ENCODE measurements at regions not wholly inside any gene's neighbourhood (a gene's known extent, or its start where the extent isn't known, plus 50 kb on each side); places are given as distances from the start of the nearest gene placed in this dataset.

GRCh38 chr5:82591021-82591515 lies 312.9 kb upstream of the RPS23 start:
- FAIRE-seq (no peak), DNase-seq (ENCODE audit: low read depth, low spot score) (no peak), ATAC-seq (no peak)
- RAD21 ChIA-PET (ENCODE audit: unreplicated experiment) = no interaction called here
- Histone ChIP-seq H3K27ac (ENCODE audit: control insufficient read depth, insufficient read depth) (no peak overlapping the region), H3K36me3 (ENCODE audit: control insufficient read depth in 2 of 2, insufficient read depth in 2 of 2, low read length in 1 of 2) (no peaks in the 10 kb centered on the region), H4K20me1 (ENCODE audit: control insufficient read depth, insufficient read depth) (no peaks in the 10 kb centered on the region), H3K4me1 (ENCODE audit: control insufficient read depth, insufficient read depth, low read length) (no peaks in the 10 kb centered on the region), H3K9me3 (replicated peaks; ENCODE audit: control insufficient read depth, insufficient read depth, low read length) (no peaks in the 10 kb centered on the region), H3K4me3 (no peak overlapping the region), H3K4me2 (ENCODE audit: control insufficient read depth, insufficient read depth) (no peak overlapping the region), H3K79me2 (ENCODE audit: control insufficient read depth, insufficient read depth, low read length) (no peaks in the 10 kb centered on the region), H3K9ac (ENCODE audit: control insufficient read depth, insufficient read depth, low read length) (no peak overlapping the region), H3K27me3 (replicated peaks in 1 of 2; ENCODE audit: control insufficient read depth in 2 of 2, insufficient read depth in 2 of 2, low read length in 1 of 2) (no peaks in the 10 kb centered on the region), H2AFZ (ENCODE audit: control insufficient read depth, low read depth, low read length) (no peak overlapping the region)
- CTCF ChIA-PET = interaction anchor here (1.0 to 1.9 kb wide), 2 partner anchors 14 to 240 kb away, joined by 4 to 7 read pairs; no protein-coding TSS in a partner anchor
- SMC1A ChIA-PET (ENCODE audit: uncharacterized antibody, unreplicated experiment) = interaction anchor here (0.9 to 1.2 kb wide), 2 partner anchors 11 to 16 kb away, joined by 3 read pairs; no protein-coding TSS in a partner anchor
- in situ Hi-C loops (cut with MboI) = no loop called here
- intact Hi-C loops (cut with micrococcal nuclease; ENCODE audit: unreplicated experiment) = no loop called here
- POLR2A ChIA-PET = no interaction called here
- no TSS peak for BruUV-seq (replicated peaks)
- TF ChIP-seq E2F4 (IDR thresholded peaks at IDR 0.05; ENCODE audit: low read depth, low read length) (no peak), ESRRA (IDR thresholded peaks at IDR 0.05; ENCODE audit: low read length) (no peak), RELA (IDR thresholded peaks at IDR 0.05; ENCODE audit: borderline replicate concordance, partially characterized antibody) (no peak), YY1 (IDR thresholded peaks at IDR 0.05; ENCODE audit: low read depth, low read length) (no peak), EGR1 (IDR thresholded peaks at IDR 0.05; ENCODE audit: borderline replicate concordance in 1 of 2, low read depth in 2 of 2, low read length in 2 of 2) (no peak), HSF1 (IDR thresholded peaks at IDR 0.05; ENCODE audit: low read depth, low read length) (no peak), ZBED1 (IDR thresholded peaks at IDR 0.05; ENCODE audit: borderline replicate concordance) (no peak)
- TF ChIP-seq, protein P1, sequence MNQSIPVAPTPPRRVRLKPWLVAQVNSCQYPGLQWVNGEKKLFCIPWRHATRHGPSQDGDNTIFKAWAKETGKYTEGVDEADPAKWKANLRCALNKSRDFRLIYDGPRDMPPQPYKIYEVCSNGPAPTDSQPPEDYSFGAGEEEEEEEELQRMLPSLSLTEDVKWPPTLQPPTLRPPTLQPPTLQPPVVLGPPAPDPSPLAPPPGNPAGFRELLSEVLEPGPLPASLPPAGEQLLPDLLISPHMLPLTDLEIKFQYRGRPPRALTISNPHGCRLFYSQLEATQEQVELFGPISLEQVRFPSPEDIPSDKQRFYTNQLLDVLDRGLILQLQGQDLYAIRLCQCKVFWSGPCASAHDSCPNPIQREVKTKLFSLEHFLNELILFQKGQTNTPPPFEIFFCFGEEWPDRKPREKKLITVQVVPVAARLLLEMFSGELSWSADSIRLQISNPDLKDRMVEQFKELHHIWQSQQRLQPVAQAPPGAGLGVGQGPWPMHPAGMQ (IDR thresholded peaks at IDR 0.05; ENCODE audit: borderline replicate concordance) = no peak
- TF ChIP-seq, protein P2, sequence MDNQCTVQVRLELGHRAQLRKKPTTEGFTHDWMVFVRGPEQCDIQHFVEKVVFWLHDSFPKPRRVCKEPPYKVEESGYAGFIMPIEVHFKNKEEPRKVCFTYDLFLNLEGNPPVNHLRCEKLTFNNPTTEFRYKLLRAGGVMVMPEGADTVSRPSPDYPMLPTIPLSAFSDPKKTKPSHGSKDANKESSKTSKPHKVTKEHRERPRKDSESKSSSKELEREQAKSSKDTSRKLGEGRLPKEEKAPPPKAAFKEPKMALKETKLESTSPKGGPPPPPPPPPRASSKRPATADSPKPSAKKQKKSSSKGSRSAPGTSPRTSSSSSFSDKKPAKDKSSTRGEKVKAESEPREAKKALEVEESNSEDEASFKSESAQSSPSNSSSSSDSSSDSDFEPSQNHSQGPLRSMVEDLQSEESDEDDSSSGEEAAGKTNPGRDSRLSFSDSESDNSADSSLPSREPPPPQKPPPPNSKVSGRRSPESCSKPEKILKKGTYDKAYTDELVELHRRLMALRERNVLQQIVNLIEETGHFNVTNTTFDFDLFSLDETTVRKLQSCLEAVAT (IDR thresholded peaks at IDR 0.05) = no peak

All from GM12878 (cell line).